Stimulated activated naive CD8-positive, alpha-beta T cell treated with anti-CD3 and anti-CD28 coated beads, Interleukin-15, Interleukin-2, amounts not matched to agents 100 ng/mL and 50 ng/mL, for 24 hours (primary cell): ENCODE measurements at regions not wholly inside any gene's neighbourhood (a gene's known extent, or its start where the extent isn't known, plus 50 kb on each side); places are given as distances from the start of the nearest gene placed in this dataset.

Experiments used
- H3K27ac Mint-ChIP-seq: one replicate; pipeline ENCODE4 v1.8.0; 2021; ENCODE audit warnings: mild to moderate bottlenecking, mixed read lengths
- H3K27me3 Mint-ChIP-seq: one replicate; pipeline ENCODE4 v1.8.0; 2021; ENCODE audit warnings: mixed read lengths
- H3K36me3 Mint-ChIP-seq: one replicate; pipeline ENCODE4 v1.8.0; 2021; ENCODE audit warnings: low read depth, mixed read lengths
- H3K4me1 Mint-ChIP-seq: one replicate; pipeline ENCODE4 v1.8.0; 2021; ENCODE audit warnings: low read depth, mixed read lengths
- H3K4me3 Mint-ChIP-seq: one replicate; pipeline ENCODE4 v1.8.0; 2021; ENCODE audit warnings: mild to moderate bottlenecking, mixed read lengths
- H3K9me3 Mint-ChIP-seq: one replicate; pipeline ENCODE4 v1.8.0; 2021; ENCODE audit warnings: mixed read lengths

GRCh38 chr6:40340957-40341356, 246.2 kb downstream of the LRFN2 start:
- Mint-ChIP-seq H3K4me1 (no peaks in the 10 kb centered on the region), H3K27me3 (peaks cover 3% of the 10 kb centered on the region), H3K4me3 (no peak overlapping the region), H3K27ac (no peak overlapping the region), H3K36me3 (no peaks in the 10 kb centered on the region), H3K9me3 (no peaks in the 10 kb centered on the region)

GRCh38 chr6:40340196-40340595, 247.0 kb downstream of the LRFN2 start:
- H3K9me3 Mint-ChIP-seq, result no peaks in the 10 kb centered on the region
- no peak overlapping the region for H3K27ac Mint-ChIP-seq
- no peaks in the 10 kb centered on the region for H3K4me1 Mint-ChIP-seq
- H3K4me3 Mint-ChIP-seq, result no peak overlapping the region
- no peaks in the 10 kb centered on the region for H3K36me3 Mint-ChIP-seq
- H3K27me3 Mint-ChIP-seq, result peaks cover 11% of the 10 kb centered on the region

GRCh38 chr6:40338306-40338705, 248.9 kb downstream of the LRFN2 start:
- Mint-ChIP-seq H3K27ac (no peak overlapping the region), H3K27me3 (peaks cover 18% of the 10 kb centered on the region), H3K4me3 (no peak overlapping the region), H3K9me3 (no peaks in the 10 kb centered on the region), H3K4me1 (no peaks in the 10 kb centered on the region), H3K36me3 (no peaks in the 10 kb centered on the region)

- Mint-ChIP-seq H3K27me3 (peaks cover 18% of the 10 kb centered on the region), H3K4me1 (no peaks in the 10 kb centered on the region)
These were observed 250.0 kb downstream of the LRFN2 start for GRCh38 chr6:40336940-40337760.

GRCh38 chr6:40336296-40336695, 250.9 kb downstream of the LRFN2 start:
- H3K9me3 Mint-ChIP-seq, result no peaks in the 10 kb centered on the region
- no peaks in the 10 kb centered on the region for H3K4me1 Mint-ChIP-seq
- peaks cover 18% of the 10 kb centered on the region for H3K27me3 Mint-ChIP-seq
- H3K4me3 Mint-ChIP-seq, result no peak overlapping the region
- no peaks in the 10 kb centered on the region for H3K36me3 Mint-ChIP-seq
- H3K27ac Mint-ChIP-seq, result no peak overlapping the region

More at GRCh38 chr6:40336940-40337760, 250.0 kb downstream of the LRFN2 start:
- Mint-ChIP-seq H3K4me3 (no peak overlapping the region), H3K36me3 (no peaks in the 10 kb centered on the region), H3K9me3 (no peaks in the 10 kb centered on the region), H3K27ac (no peak overlapping the region)

GRCh38 chr6:40334496-40335270, 252.5 kb downstream of the LRFN2 start:
- H3K36me3 Mint-ChIP-seq, result no peaks in the 10 kb centered on the region
- H3K27me3 Mint-ChIP-seq, result peaks cover 24% of the 10 kb centered on the region
- H3K9me3 Mint-ChIP-seq, result no peaks in the 10 kb centered on the region
- H3K27ac Mint-ChIP-seq, result no peak overlapping the region
- H3K4me1 Mint-ChIP-seq, result no peaks in the 10 kb centered on the region
- H3K4me3 Mint-ChIP-seq, result no peak overlapping the region

- H3K36me3 Mint-ChIP-seq, result no peaks in the 10 kb centered on the region
- no peak overlapping the region for H3K27ac Mint-ChIP-seq
- no peak overlapping the region for H3K4me3 Mint-ChIP-seq
- H3K9me3 Mint-ChIP-seq, result no peaks in the 10 kb centered on the region
- H3K27me3 Mint-ChIP-seq, result peaks cover 39% of the 10 kb centered on the region
- no peaks in the 10 kb centered on the region for H3K4me1 Mint-ChIP-seq
These were observed 255.6 kb downstream of the LRFN2 start for GRCh38 chr6:40331545-40331944.

- peaks cover 29% of the 10 kb centered on the region for H3K27me3 Mint-ChIP-seq
- H3K4me3 Mint-ChIP-seq, result no peak overlapping the region
- no peak overlapping the region for H3K27ac Mint-ChIP-seq
- no peaks in the 10 kb centered on the region for H3K36me3 Mint-ChIP-seq
- no peaks in the 10 kb centered on the region for H3K4me1 Mint-ChIP-seq
- no peaks in the 10 kb centered on the region for H3K9me3 Mint-ChIP-seq
These were observed 256.9 kb downstream of the LRFN2 start for GRCh38 chr6:40330301-40330721.

GRCh38 chr6:40328986-40329545, 258.1 kb downstream of the LRFN2 start:
- Mint-ChIP-seq H3K36me3 (no peaks in the 10 kb centered on the region), H3K4me3 (no peak overlapping the region), H3K4me1 (no peaks in the 10 kb centered on the region), H3K27me3 (peaks cover 32% of the 10 kb centered on the region), H3K27ac (no peak overlapping the region), H3K9me3 (no peaks in the 10 kb centered on the region)

- Mint-ChIP-seq H3K27ac (no peak overlapping the region), H3K9me3 (no peaks in the 10 kb centered on the region), H3K36me3 (no peaks in the 10 kb centered on the region), H3K4me3 (no peak overlapping the region), H3K27me3 (peaks cover 26% of the 10 kb centered on the region), H3K4me1 (no peaks in the 10 kb centered on the region)
These were observed 258.7 kb downstream of the LRFN2 start for GRCh38 chr6:40328386-40328985.

- Mint-ChIP-seq H3K4me1 (no peaks in the 10 kb centered on the region), H3K9me3 (no peaks in the 10 kb centered on the region), H3K27me3 (peaks cover 26% of the 10 kb centered on the region), H3K4me3 (no peak overlapping the region), H3K36me3 (no peaks in the 10 kb centered on the region), H3K27ac (no peak overlapping the region)
These were observed 260.3 kb downstream of the LRFN2 start for GRCh38 chr6:40326714-40327421.

GRCh38 chr6:40325791-40326190, 261.4 kb downstream of the LRFN2 start:
- no peaks in the 10 kb centered on the region for H3K36me3 Mint-ChIP-seq
- H3K27ac Mint-ChIP-seq, result no peak overlapping the region
- peaks cover 23% of the 10 kb centered on the region for H3K27me3 Mint-ChIP-seq
- no peaks in the 10 kb centered on the region for H3K9me3 Mint-ChIP-seq
- H3K4me1 Mint-ChIP-seq, result no peaks in the 10 kb centered on the region
- H3K4me3 Mint-ChIP-seq, result no peak overlapping the region

GRCh38 chr6:40325041-40325440, 262.1 kb downstream of the LRFN2 start:
- no peaks in the 10 kb centered on the region for H3K36me3 Mint-ChIP-seq
- no peak overlapping the region for H3K27ac Mint-ChIP-seq
- no peaks in the 10 kb centered on the region for H3K4me1 Mint-ChIP-seq
- no peaks in the 10 kb centered on the region for H3K9me3 Mint-ChIP-seq
- no peak overlapping the region for H3K4me3 Mint-ChIP-seq
- H3K27me3 Mint-ChIP-seq, result peaks cover 23% of the 10 kb centered on the region

- peaks cover 6% of the 10 kb centered on the region for H3K9me3 Mint-ChIP-seq
These were observed 263.1 kb downstream of the LRFN2 start for GRCh38 chr6:40323881-40324634.

More at GRCh38 chr6:40323881-40324634, 263.1 kb downstream of the LRFN2 start:
- no peak overlapping the region for H3K27ac Mint-ChIP-seq
- no peak overlapping the region for H3K4me3 Mint-ChIP-seq
- no peaks in the 10 kb centered on the region for H3K36me3 Mint-ChIP-seq
- no peaks in the 10 kb centered on the region for H3K4me1 Mint-ChIP-seq
- H3K27me3 Mint-ChIP-seq, result peaks cover 25% of the 10 kb centered on the region
